Mucosa of descending colon (tissue), 3 donors: ENCODE measurements at regions not wholly inside any gene's neighbourhood (a gene's known extent, or its start where the extent isn't known, plus 50 kb on each side); places are given as distances from the start of the nearest gene placed in this dataset.

ENCODE experiments used
- ATAC-seq: fragments of 200-7000 bp; cut with Tn5 transposase; one replicate; pipeline ENCODE4 v1.9.1; 2020; ENCODE audit warnings: mild to moderate bottlenecking, moderate library complexity
- DNase-seq, 3 donors: peaks; one replicate each; pipeline ENCODE4 v3.0.0-alpha.2; 2020
- H3K36me3 ChIP-seq: fragments of 200-600 bp; one replicate; pipeline ENCODE4 v1.8.0; 2021; ENCODE audit warnings: low read depth, mild to moderate bottlenecking
- H3K4me1 ChIP-seq: fragments of 200-600 bp; one replicate; pipeline ENCODE4 v1.8.0; 2021; ENCODE audit warnings: low read depth, mild to moderate bottlenecking
- H3K4me3 ChIP-seq: fragments of 200-600 bp; one replicate; pipeline ENCODE4 v1.8.0; 2021; ENCODE audit warnings: mild to moderate bottlenecking
- H3K9me3 ChIP-seq: fragments of 200-600 bp; one replicate; pipeline ENCODE4 v1.8.0; 2021; ENCODE audit warnings: mild to moderate bottlenecking
- intact Hi-C, 2 donors: fragments of 100-400 bp; cut with DNase I in 1 of 2; cut with micrococcal nuclease in 1 of 2; formaldehyde crosslinking; loops; one replicate each; pipeline versions ENCODE4 v1.11.0 to v1.11.1; 2022; cut with DNase I, micrococcal nuclease
- TF ChIP-seq, protein P1 (sequence below): fragments of 200-600 bp; IDR thresholded peaks from one replicate; pipeline ENCODE4 v1.8.0; 2022; ENCODE audit warnings: antibody characterized with exemption, mild to moderate bottlenecking
- donor health status: DM: no; HTN: no; CAD: no; lungs with moderate emphysema.
- donor health status: DM: no; HTN: no; CAD: no.
- donor health status: DM: no; HTN: yes; CAD: no.

GRCh38 chr10:117442944-117443685 lies 67.9 kb upstream of the PDZD8 start:
- Histone ChIP-seq H3K4me1 (peaks cover 6% of the 10 kb centered on the region), H3K36me3 (no peaks in the 10 kb centered on the region), H3K9me3 (no peaks in the 10 kb centered on the region), H3K4me3 (no peak overlapping the region)
- intact Hi-C loops = no loop called here
- peak; percentile 82 to 90 (median 88) for DNase-seq
- TF ChIP-seq, protein P1, sequence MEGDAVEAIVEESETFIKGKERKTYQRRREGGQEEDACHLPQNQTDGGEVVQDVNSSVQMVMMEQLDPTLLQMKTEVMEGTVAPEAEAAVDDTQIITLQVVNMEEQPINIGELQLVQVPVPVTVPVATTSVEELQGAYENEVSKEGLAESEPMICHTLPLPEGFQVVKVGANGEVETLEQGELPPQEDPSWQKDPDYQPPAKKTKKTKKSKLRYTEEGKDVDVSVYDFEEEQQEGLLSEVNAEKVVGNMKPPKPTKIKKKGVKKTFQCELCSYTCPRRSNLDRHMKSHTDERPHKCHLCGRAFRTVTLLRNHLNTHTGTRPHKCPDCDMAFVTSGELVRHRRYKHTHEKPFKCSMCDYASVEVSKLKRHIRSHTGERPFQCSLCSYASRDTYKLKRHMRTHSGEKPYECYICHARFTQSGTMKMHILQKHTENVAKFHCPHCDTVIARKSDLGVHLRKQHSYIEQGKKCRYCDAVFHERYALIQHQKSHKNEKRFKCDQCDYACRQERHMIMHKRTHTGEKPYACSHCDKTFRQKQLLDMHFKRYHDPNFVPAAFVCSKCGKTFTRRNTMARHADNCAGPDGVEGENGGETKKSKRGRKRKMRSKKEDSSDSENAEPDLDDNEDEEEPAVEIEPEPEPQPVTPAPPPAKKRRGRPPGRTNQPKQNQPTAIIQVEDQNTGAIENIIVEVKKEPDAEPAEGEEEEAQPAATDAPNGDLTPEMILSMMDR = peak; percentile 70
- ATAC-seq = peak; percentile 97

GRCh38 chr10:117442521-117442920 lies 67.3 kb upstream of the PDZD8 start:
- no peaks in the 10 kb centered on the region for H3K9me3 ChIP-seq
- DNase-seq = no peak
- H3K36me3 ChIP-seq = no peaks in the 10 kb centered on the region
- peaks cover 6% of the 10 kb centered on the region for H3K4me1 ChIP-seq
- H3K4me3 ChIP-seq = no peak overlapping the region
- intact Hi-C loops = no loop called here
- ATAC-seq = no peak
- TF ChIP-seq, protein P1 = no peak

DNA sequence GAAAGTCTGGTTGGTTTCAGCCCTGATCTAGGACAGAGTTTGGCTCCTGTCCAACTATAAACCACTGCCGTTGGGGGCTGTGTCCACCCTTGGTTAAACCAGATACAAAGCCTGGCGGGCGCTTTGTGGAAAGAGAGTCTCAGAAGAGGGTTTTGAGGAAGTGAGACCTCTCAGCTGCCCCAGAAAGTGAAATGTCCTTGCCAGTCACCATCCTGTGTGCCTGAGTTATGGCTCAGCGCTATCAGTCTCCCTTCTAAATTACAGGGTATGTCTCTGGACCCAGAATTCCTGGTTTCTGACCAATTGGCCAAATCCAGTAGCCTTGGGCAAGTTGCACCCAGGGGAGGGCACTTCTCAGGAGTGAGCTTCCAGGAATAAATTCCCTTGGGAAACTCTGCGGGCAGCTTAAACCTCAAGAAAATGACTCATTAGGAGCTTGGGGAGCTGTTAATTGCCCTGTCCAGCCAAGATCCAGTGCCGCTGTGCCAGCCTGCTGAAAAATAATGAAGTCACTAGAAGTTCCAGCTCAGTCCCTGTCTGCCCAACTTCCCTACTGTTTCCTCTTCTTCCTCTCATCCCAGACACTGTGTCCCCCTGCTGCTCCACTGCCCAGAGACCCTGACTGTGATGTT lies 66.7 kb upstream of the PDZD8 start:
- no peak for DNase-seq
- no peak for ATAC-seq
- H3K4me1 ChIP-seq = peaks cover 6% of the 10 kb centered on the region
- TF ChIP-seq, protein P1 = no peak
- H3K4me3 ChIP-seq = no peak overlapping the region
- no peaks in the 10 kb centered on the region for H3K36me3 ChIP-seq
- H3K9me3 ChIP-seq = no peaks in the 10 kb centered on the region
- intact Hi-C loops = no loop called here

GRCh38 chr10:117441361-117441760 lies 66.1 kb upstream of the PDZD8 start:
- Histone ChIP-seq H3K4me1 (peaks cover 6% of the 10 kb centered on the region), H3K36me3 (no peaks in the 10 kb centered on the region), H3K9me3 (no peaks in the 10 kb centered on the region), H3K4me3 (no peak overlapping the region)
- intact Hi-C loops = no loop called here
- TF ChIP-seq, protein P1 = no peak
- DNase-seq (no peak), ATAC-seq (no peak)

- H3K4me3 ChIP-seq = no peak overlapping the region
- H3K9me3 ChIP-seq = no peaks in the 10 kb centered on the region
- DNase-seq (no peak), ATAC-seq (peak; percentile 8)
- peaks cover 6% of the 10 kb centered on the region for H3K4me1 ChIP-seq
- intact Hi-C loops = no loop called here
- no peaks in the 10 kb centered on the region for H3K36me3 ChIP-seq
- TF ChIP-seq, protein P1 = no peak
Measured at GRCh38 chr10:117439243-117439912, 64.1 kb upstream of the PDZD8 start.
